Neural progenitor cell (in vitro differentiated cells): ENCODE measurements at regions not wholly inside any gene's neighbourhood (a gene's known extent, or its start where the extent isn't known, plus 50 kb on each side); places are given as distances from the start of the nearest gene placed in this dataset.

Experiments
- DNase-seq: peaks from one replicate; pipeline ENCODE4 v3.0.0-alpha.2; 2016; ENCODE audit warnings: low spot score
- H2AFZ ChIP-seq: fragments of 200-600 bp; sonication (generic); replicated peaks from 2 replicates; pipeline ENCODE4 v1.6.1; 2016; ENCODE audit warnings: antibody characterized with exemption
- H3F3A ChIP-seq: fragments of 200-600 bp; sonication (generic); 2 replicates; pipeline ENCODE4 v1.6.1; 2016; ENCODE audit warnings: antibody characterized with exemption, low read depth
- H3K27ac ChIP-seq: fragments of 200-600 bp; sonication (generic); 2 replicates; pipeline ENCODE4 v1.5.1; 2016; ENCODE audit warnings: mild to moderate bottlenecking
- H3K27me3 ChIP-seq: fragments of 200-600 bp; sonication (generic); 2 replicates; pipeline ENCODE4 v1.6.1; 2016; ENCODE audit warnings: mild to moderate bottlenecking, moderate library complexity
- H3K36me3 ChIP-seq: fragments of 200-600 bp; sonication (generic); 2 replicates; pipeline ENCODE4 v1.5.1; 2016
- H3K4me1 ChIP-seq: fragments of 200-600 bp; sonication (generic); 2 replicates; pipeline ENCODE4 v1.6.1; 2016; ENCODE audit warnings: mixed run types
- H3K4me2 ChIP-seq: fragments of 200-600 bp; sonication (generic); 2 replicates; pipeline ENCODE4 v1.6.1; 2016
- H3K4me3 ChIP-seq: fragments of 200-600 bp; sonication (generic); 2 replicates; pipeline ENCODE4 v1.5.1; 2016
- H3K79me2 ChIP-seq: fragments of 200-600 bp; sonication (generic); 2 replicates; pipeline ENCODE4 v1.6.1; 2016; ENCODE audit warnings: low read depth
- H3K9ac ChIP-seq: fragments of 200-600 bp; sonication (generic); 2 replicates; pipeline ENCODE4 v1.6.1; 2016
- H3K9me3 ChIP-seq: fragments of 200-600 bp; sonication (generic); 2 replicates; pipeline ENCODE4 v1.5.1; 2016; ENCODE audit warnings: low read depth
- H4K20me1 ChIP-seq: fragments of 200-600 bp; sonication (generic); 2 replicates; pipeline ENCODE4 v1.6.1; 2016; ENCODE audit warnings: low read depth
- H3K27ac Mint-ChIP-seq: 3 replicates; pipeline ENCODE4 v1.8.0; 2021; ENCODE audit warnings: mixed read lengths
- H3K27me3 Mint-ChIP-seq: 2 replicates; pipeline ENCODE4 v1.8.0; 2022; ENCODE audit warnings: low read depth, mild to moderate bottlenecking, inconsistent platforms, moderate library complexity, mixed read lengths; ENCODE audit not compliant: insufficient read depth
- H3K36me3 Mint-ChIP-seq: 3 replicates; pipeline ENCODE4 v1.8.0; 2021; ENCODE audit warnings: mixed read lengths
- H3K4me1 Mint-ChIP-seq: 3 replicates; pipeline ENCODE4 v1.8.0; 2021; ENCODE audit warnings: mixed read lengths
- H3K4me3 Mint-ChIP-seq: 3 replicates; pipeline ENCODE4 v1.8.0; 2021; ENCODE audit warnings: mild to moderate bottlenecking, moderate library complexity, mixed read lengths
- H3K9me3 Mint-ChIP-seq: 3 replicates; pipeline ENCODE4 v1.8.0; 2020; ENCODE audit warnings: mixed read lengths
- EZH2 ChIP-seq: fragments of 200-600 bp; sonication (generic); IDR thresholded peaks from 2 replicates; pipeline ENCODE4 v1.6.1; 2017; ENCODE audit warnings: antibody characterized with exemption, mild to moderate bottlenecking, moderate library complexity
- EZH2phosphoT487 ChIP-seq: fragments of 200-600 bp; sonication (generic); IDR thresholded peaks from 2 replicates; pipeline ENCODE4 v1.6.1; 2017; ENCODE audit warnings: antibody characterized with exemption
- TF ChIP-seq, protein P1 (sequence below): fragments of 200-600 bp; sonication (generic); IDR thresholded peaks from 2 replicates; pipeline ENCODE4 v1.5.1; 2017; ENCODE audit warnings: antibody characterized with exemption, mild to moderate bottlenecking

DNA sequence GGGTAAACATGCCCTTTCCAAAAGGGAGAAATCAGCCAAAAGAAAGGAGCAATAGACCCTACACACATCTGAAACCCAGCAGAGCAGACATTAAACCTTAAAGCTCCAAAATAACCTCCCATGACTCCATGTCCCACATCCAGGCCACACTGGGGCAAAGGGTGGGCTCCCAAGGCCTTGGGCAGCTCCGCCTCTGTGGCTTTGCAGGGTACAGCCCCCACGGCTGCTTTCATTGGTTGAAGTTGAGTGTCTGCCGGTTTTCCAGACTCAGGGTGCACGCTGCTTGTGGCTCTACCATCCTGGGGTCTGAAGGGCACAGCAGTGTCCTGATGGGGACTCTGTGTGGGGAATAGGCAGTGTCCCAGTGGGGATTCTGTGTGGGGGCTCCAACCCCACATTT is 146.5 kb downstream of the ZDHHC21 start:
- H3K27ac ChIP-seq = no peak overlapping the region
- no peaks in the 10 kb centered on the region for H3K9me3 Mint-ChIP-seq
- no peaks in the 10 kb centered on the region for H3K79me2 ChIP-seq
- no peak overlapping the region for H3K4me3 ChIP-seq
- H3K9ac ChIP-seq = no peak overlapping the region
- peak overlapping the region; percentile 83 for H2AFZ ChIP-seq
- no peaks in the 10 kb centered on the region for H3K9me3 ChIP-seq
- no peak for DNase-seq
- no peaks in the 10 kb centered on the region for H3K36me3 Mint-ChIP-seq
- peaks cover 4% of the 10 kb centered on the region for H3K27me3 Mint-ChIP-seq
- peaks cover 13% of the 10 kb centered on the region for H3K4me1 Mint-ChIP-seq
- no peak overlapping the region for H3K4me2 ChIP-seq
- H4K20me1 ChIP-seq = no peaks in the 10 kb centered on the region
- no peak overlapping the region for H3K4me3 Mint-ChIP-seq
- H3K36me3 ChIP-seq = no peaks in the 10 kb centered on the region
- H3F3A ChIP-seq = peaks cover 21% of the 10 kb centered on the region
- H3K4me1 ChIP-seq = peaks cover 15% of the 10 kb centered on the region
- no peak overlapping the region for H3K27ac Mint-ChIP-seq
- H3K27me3 ChIP-seq = no peaks in the 10 kb centered on the region
- TF ChIP-seq EZH2 = no peak
- TF ChIP-seq, protein P1, sequence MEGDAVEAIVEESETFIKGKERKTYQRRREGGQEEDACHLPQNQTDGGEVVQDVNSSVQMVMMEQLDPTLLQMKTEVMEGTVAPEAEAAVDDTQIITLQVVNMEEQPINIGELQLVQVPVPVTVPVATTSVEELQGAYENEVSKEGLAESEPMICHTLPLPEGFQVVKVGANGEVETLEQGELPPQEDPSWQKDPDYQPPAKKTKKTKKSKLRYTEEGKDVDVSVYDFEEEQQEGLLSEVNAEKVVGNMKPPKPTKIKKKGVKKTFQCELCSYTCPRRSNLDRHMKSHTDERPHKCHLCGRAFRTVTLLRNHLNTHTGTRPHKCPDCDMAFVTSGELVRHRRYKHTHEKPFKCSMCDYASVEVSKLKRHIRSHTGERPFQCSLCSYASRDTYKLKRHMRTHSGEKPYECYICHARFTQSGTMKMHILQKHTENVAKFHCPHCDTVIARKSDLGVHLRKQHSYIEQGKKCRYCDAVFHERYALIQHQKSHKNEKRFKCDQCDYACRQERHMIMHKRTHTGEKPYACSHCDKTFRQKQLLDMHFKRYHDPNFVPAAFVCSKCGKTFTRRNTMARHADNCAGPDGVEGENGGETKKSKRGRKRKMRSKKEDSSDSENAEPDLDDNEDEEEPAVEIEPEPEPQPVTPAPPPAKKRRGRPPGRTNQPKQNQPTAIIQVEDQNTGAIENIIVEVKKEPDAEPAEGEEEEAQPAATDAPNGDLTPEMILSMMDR = no peak
- no peak for TF ChIP-seq EZH2phosphoT487

DNA sequence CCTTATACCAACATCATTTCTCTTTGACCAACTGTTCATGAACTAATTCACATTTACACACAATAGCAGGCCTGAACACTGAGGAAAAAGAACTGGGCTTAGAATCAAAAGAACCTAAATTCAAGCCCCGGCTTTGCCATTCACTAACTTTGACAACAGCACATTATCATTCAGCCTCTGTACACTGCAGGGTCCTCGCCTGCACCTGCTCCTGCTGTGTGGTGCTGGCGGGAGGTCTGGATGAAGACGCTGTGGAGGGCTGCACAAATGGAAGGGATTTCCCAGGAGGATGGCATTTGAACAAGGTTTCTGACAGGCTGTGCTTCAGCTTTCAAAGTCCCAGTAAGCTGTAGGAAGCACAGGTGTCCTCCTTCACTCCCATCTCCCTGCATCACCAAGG is 151.2 kb downstream of the ZDHHC21 start:
- peaks cover 4% of the 10 kb centered on the region for H3K27me3 Mint-ChIP-seq
- Histone ChIP-seq H4K20me1 (no peaks in the 10 kb centered on the region), H3K9ac (no peak overlapping the region), H3K4me1 (peaks cover 31% of the 10 kb centered on the region), H3K79me2 (no peaks in the 10 kb centered on the region), H3K27me3 (no peaks in the 10 kb centered on the region), H3K27ac (peak overlapping the region; percentile 78), H3K4me2 (peak overlapping the region; percentile 14), H3K4me3 (no peak overlapping the region), H2AFZ (no peak overlapping the region), H3K9me3 (no peaks in the 10 kb centered on the region), H3F3A (peaks cover 26% of the 10 kb centered on the region), H3K36me3 (peaks cover 3% of the 10 kb centered on the region)
- H3K36me3 Mint-ChIP-seq = no peaks in the 10 kb centered on the region
- peak; percentile 57 for DNase-seq
- TF ChIP-seq, protein P1 = no peak
- no peak for TF ChIP-seq EZH2phosphoT487
- TF ChIP-seq EZH2 = no peak
- H3K27ac Mint-ChIP-seq = peak overlapping the region; percentile 44
- H3K4me3 Mint-ChIP-seq = no peak overlapping the region
- no peaks in the 10 kb centered on the region for H3K9me3 Mint-ChIP-seq
- H3K4me1 Mint-ChIP-seq = peaks cover 17% of the 10 kb centered on the region

DNA sequence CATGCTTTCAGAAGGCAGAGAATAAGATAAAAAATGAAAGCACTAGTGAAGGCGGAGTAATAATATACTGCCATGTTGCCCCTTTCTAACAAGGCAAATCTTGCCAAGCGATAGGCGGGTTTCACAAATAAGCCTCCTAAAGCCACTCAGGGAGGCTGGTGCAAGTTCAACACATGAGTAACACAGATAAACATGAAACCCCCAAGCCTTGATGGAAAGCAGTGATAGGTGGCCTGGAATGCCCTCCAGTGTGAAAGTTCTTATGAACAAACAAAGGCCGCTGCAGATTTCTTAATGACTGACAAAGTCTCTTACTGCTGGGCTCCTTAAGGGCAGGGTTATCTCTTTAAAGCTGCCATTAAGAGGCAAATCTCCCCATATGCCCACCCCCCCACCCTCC is 154.7 kb downstream of the ZDHHC21 start:
- Histone ChIP-seq H3F3A (peaks cover 23% of the 10 kb centered on the region), H3K4me1 (peaks cover 39% of the 10 kb centered on the region), H3K4me2 (no peak overlapping the region), H3K9ac (no peak overlapping the region), H3K27ac (no peak overlapping the region), H3K36me3 (peaks cover 3% of the 10 kb centered on the region), H3K27me3 (no peaks in the 10 kb centered on the region), H4K20me1 (no peaks in the 10 kb centered on the region), H3K4me3 (no peak overlapping the region), H3K79me2 (no peaks in the 10 kb centered on the region), H3K9me3 (no peaks in the 10 kb centered on the region), H2AFZ (no peak overlapping the region)
- no peak overlapping the region for H3K27ac Mint-ChIP-seq
- TF ChIP-seq, protein P1 = no peak
- TF ChIP-seq EZH2 (no peak), EZH2phosphoT487 (no peak)
- no peaks in the 10 kb centered on the region for H3K9me3 Mint-ChIP-seq
- H3K4me1 Mint-ChIP-seq = peaks cover 29% of the 10 kb centered on the region
- H3K27me3 Mint-ChIP-seq = peaks cover 10% of the 10 kb centered on the region
- H3K4me3 Mint-ChIP-seq = no peak overlapping the region
- H3K36me3 Mint-ChIP-seq = no peaks in the 10 kb centered on the region
- DNase-seq = no peak
